HG03432 (cell line): ENCODE measurements at regions not wholly inside any gene's neighbourhood (a gene's known extent, or its start where the extent isn't known, plus 50 kb on each side); places are given as distances from the start of the nearest gene placed in this dataset.

Experiments
- ATAC-seq: cut with Tn5 transposase; IDR thresholded peaks from one replicate; pipeline ENCODE4 v1.9.1; 2021; ENCODE audit warnings: mild to moderate bottlenecking, moderate library complexity; ENCODE audit not compliant: unreplicated experiment

DNA sequence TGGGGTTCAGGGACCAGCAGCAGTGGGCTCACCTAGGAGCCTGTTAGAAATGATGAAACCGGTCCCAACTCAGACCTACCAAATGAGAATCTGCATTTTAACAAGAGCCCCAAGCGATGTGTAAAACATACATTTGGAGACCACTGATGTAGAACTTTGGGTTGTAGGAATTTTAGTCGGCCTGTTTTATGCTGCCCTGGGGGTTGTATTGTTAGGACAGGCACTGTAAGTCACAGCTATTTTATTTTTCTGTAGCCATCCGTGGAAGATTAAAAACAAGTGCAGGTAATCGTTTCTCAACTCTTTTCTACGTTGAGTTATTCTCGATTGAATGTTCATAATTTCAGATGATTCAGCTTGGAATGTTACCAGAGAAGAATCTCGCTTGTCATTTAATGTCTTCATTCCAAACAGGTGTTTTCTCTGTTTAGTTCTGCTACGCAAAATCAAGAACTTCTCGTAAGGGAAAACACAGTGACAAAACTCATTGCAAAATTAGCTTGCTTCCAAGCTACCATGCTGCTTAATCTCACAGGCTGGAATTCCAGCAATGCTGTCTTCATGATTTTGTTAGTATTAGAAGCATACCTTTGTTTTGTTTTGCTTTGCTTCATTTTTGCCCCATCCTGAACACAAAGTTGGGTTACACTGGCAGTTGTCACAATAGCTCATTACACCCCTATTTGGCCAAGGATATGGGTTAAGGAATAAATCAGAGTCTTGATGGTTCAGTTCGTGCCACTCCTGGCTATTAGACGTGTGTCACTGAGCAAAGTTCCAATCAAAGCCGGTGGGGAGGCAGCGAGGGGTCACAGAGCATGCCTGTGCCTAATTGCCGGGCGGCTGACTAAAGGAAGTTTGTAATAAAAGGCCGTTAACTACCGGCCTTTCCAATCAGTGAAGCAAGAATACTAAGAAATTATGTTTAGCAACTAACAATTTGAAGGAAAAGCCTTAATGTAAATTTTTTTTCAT lies 676.9 kb downstream of the GATA3 start:
- no peak for ATAC-seq

DNA sequence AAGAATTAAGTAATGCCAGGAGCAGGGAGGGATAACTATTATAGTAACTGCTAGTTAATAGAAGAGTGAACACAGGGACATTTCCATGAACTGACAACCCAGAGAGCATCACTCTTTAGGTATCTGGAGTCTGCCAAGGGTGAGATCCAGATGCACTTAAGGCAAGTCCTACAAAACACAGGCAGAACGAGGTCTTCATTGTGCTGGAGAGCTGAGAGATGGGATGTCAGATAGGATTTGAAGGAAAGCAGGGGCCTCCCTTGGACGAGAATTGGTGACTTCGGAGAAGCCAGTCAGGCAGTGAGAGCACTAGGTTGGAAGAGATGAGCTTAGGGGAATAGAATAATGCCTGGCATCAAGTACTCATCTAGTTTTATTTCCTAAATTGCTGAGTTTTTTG lies 684.5 kb downstream of the GATA3 start:
- ATAC-seq, result no peak

DNA sequence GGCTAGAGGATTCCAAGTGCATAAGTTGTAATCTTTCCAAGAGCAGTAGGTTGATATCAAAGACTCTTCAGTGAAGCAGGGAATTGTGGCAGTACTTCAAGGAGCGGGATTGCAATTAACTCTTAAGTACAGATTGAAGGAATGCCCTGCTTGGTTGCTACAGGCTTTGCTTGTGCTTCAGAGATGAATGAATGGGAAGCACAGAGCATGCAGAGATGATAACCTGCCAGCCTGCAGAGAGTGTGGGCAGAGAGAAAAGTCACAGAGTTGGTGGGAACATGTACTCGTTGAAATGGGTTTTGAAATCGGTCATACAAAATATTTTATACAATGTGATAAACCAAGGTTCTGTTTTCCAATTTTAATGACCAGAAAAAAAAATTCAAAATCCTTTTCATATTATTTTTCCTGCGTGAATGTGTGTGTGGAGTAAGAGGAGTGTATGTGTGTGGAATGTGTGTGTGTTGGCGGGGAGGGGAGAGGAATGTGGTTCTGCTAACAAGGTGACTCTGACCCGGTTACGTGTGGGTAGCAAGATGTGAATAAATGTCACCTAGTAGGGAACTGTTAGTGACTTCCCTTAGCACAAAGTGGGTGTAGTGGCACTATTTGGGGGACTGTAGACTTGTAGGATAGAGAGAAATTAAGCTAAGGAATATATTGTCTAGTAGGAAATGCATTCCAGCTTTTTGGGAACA lies 697.8 kb downstream of the GATA3 start:
- no peak for ATAC-seq

DNA sequence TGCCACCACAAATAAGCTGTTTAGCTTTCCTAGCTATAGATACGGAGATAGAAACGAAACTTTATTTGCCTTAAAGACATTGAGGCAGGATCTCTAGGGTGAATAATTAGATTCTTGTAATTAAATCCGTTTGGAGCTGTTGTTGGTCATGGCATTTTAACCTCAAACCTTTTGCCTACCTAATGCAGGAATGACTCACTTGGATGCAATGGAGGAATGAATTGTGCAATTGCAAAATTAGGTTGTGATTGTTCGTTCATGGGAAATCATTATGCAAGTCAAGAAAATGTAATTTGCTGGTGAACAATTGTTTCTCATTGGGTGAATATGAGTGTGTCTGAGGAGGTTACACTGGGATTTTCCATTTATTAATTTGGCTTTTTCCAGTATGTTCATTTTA lies 703.5 kb downstream of the GATA3 start:
- no peak for ATAC-seq

DNA sequence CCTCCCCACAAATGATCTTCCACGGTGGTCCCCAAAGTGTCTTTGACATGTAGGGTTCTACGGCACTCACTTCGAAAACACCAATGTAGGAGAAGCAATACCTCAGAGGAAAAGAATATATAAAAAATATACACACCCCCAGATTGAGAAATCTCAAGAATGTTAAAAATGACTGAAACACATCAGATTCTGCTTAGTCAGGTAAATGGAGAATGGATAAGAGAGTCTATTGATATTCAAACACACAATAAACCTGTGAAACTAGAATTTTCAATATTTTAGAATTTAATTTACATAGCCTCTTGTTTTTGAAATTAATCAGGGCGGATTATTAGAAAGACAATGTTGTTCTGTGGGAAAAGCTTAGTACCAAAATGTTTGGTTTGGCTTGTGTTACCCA lies 712.4 kb downstream of the GATA3 start:
- ATAC-seq, result no peak

DNA sequence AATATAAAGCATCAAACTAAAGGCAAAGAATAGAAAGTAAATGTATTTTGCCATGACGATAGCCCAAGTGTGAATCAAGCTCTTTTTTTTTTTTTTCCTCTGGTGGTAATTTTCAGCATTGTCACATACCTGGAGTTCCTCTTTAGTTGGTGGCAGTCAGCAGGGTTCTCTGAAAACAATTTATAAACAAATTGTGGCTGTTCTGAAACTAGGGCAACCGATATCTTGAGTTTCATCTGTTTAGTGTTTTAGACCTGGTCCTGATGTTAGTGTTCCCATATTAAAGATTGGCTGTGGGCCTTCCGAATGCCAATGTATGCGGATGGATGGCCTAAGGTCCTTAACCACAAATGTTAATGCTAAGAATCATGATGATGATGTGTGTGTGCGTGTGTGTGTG lies 713.1 kb downstream of the GATA3 start:
- no peak for ATAC-seq

DNA sequence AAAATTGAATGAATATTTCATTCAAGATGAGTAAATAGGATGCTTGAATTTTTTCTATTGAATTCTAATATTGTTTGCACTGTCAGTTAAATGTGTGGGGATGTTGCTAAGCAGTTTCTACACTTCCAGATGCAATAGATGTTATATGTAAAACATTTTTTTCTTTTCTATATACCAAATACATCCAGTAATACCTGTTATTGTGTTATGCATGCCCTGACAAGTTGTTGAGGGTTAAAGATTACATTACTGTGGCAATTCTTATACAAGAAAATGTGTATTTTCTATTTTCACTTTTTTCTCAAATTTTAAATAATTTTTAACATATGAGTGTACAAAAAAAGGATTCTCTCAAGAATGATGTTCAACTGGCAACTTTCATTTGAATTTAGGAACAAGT lies 713.9 kb downstream of the GATA3 start:
- no peak for ATAC-seq

DNA sequence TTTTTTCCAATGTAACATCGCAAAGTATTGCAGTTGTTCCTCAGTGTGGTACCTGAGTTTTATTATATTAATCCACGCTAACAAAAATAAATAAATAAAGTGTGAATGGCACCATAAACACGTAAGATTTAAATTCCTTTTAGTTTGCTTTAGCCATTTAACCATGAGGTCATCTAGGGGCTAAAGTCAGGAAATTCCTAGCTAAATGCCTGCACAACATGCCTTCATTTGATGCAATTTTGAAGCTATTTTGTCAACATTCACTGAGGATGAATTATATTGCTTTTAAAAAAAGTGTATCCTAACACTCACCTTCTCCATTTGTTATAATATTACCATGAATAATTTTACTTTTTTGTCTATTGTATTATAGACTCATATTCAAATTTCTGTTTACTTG lies 714.4 kb downstream of the GATA3 start:
- no peak for ATAC-seq

DNA sequence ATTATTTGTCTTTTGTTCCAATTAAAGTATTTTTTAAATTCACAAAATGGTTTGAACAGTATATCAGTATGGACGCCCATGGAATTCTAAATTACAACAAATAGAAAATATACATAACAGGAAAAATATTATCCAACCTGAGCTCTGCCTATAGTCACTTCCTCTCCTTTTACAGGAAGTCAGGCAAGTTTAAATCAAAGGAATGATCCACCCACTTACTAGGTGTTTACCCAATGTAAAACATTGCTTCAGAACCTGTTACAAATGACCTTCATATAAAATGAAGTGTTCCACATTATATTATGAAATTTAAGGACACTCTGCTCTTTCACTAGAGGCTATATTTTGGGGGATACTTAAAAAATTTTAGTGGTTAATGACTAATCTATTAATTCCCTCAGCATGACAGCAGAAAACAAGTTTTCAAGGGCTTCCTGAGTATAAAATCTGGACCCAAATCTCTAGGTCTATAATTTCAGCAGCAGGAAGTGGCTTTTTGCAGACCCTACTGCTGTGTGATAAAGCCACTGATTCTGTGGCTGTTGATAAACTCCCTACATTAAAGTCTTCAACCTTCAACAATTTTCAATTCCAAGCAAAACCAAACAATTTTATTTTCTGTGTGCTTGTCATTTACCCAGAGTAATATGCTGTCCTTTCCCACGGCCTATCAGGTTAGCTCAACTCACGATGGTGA lies 722.6 kb downstream of the GATA3 start:
- ATAC-seq, result no peak

DNA sequence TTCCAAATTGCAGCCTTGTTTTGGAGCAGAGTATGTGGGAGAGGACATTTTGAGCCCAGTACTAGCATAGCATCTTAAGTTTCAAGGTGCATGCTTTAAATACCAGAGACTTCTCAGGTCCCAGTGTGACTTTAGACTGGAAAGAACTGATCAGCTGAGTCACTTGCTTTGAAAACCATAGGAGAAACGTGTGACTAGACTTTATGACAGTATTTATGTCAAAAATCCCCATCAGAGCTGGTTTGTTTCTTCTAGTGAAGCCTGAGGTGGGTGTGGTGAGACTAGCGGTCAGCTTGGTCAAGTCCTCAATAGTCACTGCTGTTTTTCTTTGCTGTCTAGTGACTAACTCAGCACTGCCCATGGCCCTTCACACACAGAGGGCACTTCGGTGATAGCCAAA lies 724.2 kb downstream of the GATA3 start:
- ATAC-seq, result no peak

DNA sequence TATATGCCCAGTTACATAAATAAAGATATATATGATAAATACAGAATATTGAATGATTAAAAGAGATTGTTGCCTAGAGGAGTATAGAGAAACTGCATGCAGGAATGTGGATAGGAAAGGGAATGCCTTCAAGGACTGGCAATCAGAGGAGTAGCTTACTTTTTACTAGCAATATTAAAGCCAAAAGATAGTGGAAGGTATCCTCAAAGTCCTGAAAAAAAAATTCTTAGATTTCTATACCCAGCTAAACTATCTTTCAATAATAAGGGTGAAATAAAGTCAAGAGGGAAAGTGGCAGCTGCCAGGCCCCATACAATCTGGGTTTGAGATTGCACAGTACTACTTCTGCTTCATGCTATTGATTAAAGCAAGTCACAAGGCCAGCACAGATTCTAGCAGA lies 733.2 kb downstream of the GATA3 start:
- no peak for ATAC-seq

DNA sequence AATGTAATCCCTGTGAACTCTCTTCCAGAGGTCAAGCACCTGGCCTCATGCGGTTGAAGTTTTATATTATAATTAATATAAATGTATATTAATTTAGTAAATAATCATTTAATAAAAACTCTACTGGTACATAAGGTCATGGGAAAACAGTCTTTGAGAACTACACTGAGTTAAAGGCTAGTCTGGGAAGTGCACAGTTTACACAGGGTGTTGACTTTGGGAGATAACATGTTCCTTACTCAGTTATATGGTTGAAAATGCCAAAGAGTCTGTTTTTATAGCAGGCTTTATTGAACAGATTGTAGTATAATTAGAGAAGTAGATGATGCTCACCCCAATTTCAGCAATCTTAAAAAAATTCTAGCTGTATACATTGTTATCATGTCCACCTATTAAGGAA lies 735.9 kb downstream of the GATA3 start:
- ATAC-seq, result no peak

DNA sequence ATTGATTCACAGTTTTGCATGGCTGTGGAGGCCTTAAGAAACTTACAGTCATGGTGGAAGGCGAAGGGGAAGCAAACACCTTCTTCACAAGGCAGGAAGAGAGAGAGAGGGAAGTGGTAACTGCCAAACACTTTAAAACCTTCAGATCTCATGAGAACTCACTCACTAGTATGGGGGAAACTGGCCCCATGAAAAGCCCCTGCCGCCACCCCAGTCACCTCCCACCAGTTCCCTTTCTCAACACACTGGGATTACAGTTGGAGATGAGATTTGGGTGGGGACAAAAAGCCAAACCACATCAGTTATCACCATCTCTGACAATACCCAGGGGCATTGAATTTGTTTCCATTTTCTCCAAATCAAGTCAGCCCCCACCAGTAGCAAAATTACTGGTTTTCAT lies 740.4 kb downstream of the GATA3 start:
- no peak for ATAC-seq

DNA sequence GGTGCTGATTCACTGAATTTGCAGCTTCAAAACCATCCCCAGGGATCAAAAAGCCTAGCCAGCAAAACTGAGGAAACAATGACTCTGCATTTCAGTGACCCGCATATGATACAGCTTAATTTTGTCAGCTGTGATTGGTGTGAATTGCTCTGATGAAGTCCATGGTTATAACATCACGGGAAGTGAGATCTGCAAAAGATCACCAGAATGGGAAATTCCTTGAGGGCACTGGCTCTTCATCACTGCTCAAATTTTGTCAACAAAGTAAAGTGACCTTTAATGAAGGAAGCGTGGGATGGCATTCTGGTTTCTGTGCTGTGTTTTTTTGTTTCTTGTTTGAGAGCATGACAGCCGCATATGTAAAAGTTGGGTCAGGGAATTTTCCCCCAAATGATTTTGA lies 745.9 kb downstream of the GATA3 start:
- no peak for ATAC-seq

DNA sequence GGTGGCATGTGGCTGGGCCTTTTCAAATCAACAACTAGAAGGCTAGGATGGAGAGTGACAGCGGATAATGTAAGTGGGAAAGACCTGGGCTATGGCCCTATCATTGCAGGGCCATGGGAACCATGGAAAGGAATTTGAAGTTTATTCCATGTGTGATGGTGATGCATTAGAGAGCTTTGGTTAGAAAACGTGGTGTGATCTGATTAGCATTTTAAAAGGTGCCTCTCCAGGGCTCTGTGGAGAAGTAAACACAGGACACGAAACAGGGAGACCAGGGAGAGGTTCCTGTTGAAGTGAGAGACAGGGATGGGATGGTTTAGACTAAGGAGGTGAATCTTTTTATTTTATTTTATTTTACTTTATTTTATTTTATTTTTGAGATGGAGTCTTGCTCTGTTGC lies 749.5 kb downstream of the GATA3 start:
- ATAC-seq, result no peak

DNA sequence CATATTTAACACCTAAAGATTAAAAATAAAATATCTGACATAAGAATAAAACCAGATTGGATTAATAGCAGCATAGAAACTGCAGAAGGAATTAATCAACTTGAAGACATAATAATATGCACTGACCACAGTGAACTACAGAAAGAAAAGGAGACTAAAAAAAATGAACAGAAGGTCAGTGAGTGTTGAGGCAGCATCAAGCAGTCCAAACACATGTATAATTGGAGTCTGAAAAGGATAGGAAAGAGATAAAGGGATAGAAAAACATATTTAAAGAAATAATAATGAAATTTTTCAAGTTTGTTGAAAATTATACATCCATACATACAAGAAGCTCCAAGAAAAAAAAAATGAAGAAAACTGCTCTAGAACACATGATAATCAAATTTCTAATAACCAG lies 756.2 kb downstream of the GATA3 start:
- ATAC-seq, result no peak

DNA sequence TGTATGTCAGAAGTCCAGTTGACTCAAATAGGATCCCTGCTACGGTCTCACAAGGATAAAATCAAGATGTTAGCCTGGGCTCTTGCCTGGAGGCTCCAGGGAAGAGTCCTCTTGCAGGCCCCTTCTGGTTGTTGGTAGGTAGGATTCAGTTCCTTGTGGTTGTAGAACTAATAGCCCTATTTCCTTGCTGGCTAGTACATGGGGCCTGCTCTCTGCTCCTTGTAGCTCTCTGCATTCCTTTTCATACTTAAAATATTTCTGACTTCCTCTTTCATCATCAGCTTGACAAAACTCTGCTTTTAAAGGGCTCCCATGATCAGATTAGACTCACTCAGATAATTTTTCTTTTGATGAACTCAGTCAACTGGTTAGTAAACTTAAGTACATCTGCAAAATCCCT lies 756.7 kb downstream of the GATA3 start:
- ATAC-seq, result no peak

DNA sequence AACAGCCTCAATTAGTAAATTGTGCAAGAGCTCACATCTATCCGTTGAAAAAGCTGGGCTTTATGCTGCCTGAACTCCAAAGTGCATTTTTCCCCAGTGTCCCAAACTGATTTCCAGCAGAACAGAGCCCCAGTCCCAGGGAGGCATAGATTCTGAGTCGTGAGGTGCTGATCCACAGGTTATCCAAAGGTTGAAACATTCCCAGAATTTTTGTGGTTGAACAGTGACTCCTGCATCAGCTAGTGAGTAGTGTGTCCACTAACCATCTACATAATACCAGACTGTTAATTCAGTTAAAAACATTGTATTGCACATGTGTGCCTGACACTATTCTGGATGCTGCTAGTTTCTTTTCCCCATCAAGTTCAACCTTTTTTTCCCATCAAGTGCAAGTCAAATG lies 761.5 kb downstream of the GATA3 start:
- ATAC-seq, result no peak

DNA sequence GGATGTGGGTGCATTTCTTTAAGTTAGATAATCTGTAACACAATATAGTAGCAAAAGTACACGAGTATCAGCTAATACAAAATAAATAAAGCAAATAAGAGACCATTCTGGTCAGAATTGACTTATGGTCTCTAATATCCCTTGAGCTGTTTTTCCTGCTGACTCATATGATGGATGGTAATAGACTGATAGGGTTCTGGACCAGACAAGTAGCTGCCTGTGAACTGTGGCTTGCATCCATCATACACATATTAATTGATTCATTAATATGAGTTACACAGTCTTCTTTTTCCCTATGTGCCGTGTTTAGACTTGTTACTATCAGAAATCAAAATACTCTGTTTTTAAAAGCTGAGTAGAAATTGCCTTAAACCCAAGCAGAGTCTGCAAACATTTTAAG lies 762.8 kb downstream of the GATA3 start:
- ATAC-seq, result no peak

DNA sequence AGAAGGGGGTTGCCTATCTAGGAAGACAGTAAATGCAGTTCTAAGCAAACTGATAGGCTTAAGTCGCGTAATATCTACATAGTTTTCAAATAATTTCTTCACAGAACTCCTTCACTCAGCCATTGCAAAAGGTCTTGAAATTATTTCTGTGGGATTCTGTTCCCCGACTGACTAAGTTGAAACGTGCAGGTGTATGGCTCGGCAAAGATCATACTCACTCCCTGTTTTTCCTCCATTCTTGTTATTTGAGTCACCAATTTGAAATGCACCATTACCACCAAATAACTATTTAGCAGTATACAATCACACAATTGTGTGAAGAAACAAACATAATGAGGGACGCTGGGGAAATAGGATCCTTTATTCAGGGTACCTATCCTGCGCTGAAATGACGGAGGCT lies 771.1 kb downstream of the GATA3 start:
- ATAC-seq, result no peak

DNA sequence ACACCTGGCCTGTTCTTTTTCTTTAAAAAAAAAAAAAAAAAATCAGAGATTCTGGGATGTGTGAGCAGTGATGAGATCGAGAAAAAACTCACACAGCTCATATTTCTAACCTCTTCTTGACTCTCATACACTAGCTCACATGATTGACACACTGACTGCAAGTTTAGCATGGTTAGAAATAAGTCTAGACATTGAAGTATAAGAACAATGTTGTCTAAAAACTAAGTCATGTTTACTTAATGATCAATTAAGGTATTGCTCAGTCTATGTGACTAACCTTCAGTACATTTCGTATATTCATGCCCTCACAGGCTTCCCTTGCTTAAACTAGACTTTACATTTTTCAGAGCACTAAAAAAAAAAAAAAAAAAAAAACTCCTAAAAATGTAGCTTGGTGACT lies 775.1 kb downstream of the GATA3 start:
- ATAC-seq, result no peak

DNA sequence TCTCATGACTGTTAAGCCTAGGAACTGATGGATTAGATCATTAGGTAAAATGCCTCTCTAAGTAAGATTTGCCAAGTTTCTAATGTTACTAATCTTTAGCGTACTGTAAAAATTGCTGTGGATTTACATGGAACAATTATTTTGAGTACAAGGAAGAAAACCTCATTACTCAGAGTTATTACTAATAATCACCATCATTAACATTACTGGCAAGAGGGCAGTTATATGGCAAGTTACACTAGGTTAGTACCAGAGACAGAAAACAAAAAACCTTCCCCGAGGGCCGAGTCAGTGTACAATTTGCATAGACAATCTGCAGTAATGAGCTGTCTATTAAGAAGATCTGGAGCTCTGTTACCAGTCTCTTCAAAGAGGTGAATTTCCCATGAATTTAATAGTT lies 775.6 kb downstream of the GATA3 start:
- ATAC-seq, result no peak
